AG09309 (cell line): ENCODE measurements at regions not wholly inside any gene's neighbourhood (a gene's known extent, or its start where the extent isn't known, plus 50 kb on each side); places are given as distances from the start of the nearest gene placed in this dataset.
A peak's percentile ranks its signal among the peaks of the same experiment; 100 is the strongest.
"Not testable (repeated sequence)": the region's sequence is repeated elsewhere in the genome, so short reads cannot be mapped to it uniquely, and the experiment has no call there.

Experiments
- DNase-seq: peaks from one replicate; pipeline ENCODE4 v3.0.0-alpha.2; 2010; ENCODE audit warnings: low read depth
- H3K4me3 ChIP-seq: 2 replicates; pipeline ENCODE4 v1.5.1; 2011; ENCODE audit warnings: mild to moderate bottlenecking, low read depth, low read length, moderate library complexity; ENCODE audit not compliant: control insufficient read depth
- CTCF ChIP-seq: IDR thresholded peaks from 2 replicates; pipeline ENCODE4 v1.5.1; 2011; ENCODE audit warnings: mild to moderate bottlenecking, low read depth, low read length, inconsistent platforms; ENCODE audit not compliant: insufficient read depth, control insufficient read depth; ENCODE audit errors: missing control alignments

GRCh38 chr20:1802385-1803060 lies 92.7 kb upstream of the SIRPA start:
- peak overlapping the region; percentile 45 for H3K4me3 ChIP-seq
- DNase-seq: no peak

GRCh38 chr20:1801929-1802306 lies 93.3 kb upstream of the SIRPA start:
- H3K4me3 ChIP-seq: no peak overlapping the region
- no peak for TF ChIP-seq CTCF
- no peak for DNase-seq

More at GRCh38 chr20:1802385-1803060, 92.7 kb upstream of the SIRPA start:
- peak; percentile 82 for TF ChIP-seq CTCF

- no peak for TF ChIP-seq CTCF
- no peak for DNase-seq
- no peak overlapping the region for H3K4me3 ChIP-seq
Measured at GRCh38 chr20:1801225-1801928, 93.8 kb upstream of the SIRPA start.

GRCh38 chr20:1800777-1801176 lies 94.4 kb upstream of the SIRPA start:
- TF ChIP-seq CTCF: peak; percentile 47
- DNase-seq: no peak
- H3K4me3 ChIP-seq: no peak overlapping the region

GRCh38 chr20:1800180-1800579 lies 95.0 kb upstream of the SIRPA start:
- DNase-seq: no peak
- no peak for TF ChIP-seq CTCF

GRCh38 chr20:1799746-1800145 lies 95.5 kb upstream of the SIRPA start:
- H3K4me3 ChIP-seq, DNase-seq: not testable (repeated sequence)

More at GRCh38 chr20:1800180-1800579, 95.0 kb upstream of the SIRPA start:
- H3K4me3 ChIP-seq: no peak overlapping the region

GRCh38 chr20:1798982-1799381 lies 96.2 kb upstream of the SIRPA start:
- H3K4me3 ChIP-seq: no peak overlapping the region
- no peak for TF ChIP-seq CTCF
- DNase-seq: no peak
